ENCODE measurements at regions not wholly inside any gene's neighbourhood (a gene's known extent, or its start where the extent isn't known, plus 50 kb on each side); places are given as distances from the start of the nearest gene placed in this dataset.

DNA sequence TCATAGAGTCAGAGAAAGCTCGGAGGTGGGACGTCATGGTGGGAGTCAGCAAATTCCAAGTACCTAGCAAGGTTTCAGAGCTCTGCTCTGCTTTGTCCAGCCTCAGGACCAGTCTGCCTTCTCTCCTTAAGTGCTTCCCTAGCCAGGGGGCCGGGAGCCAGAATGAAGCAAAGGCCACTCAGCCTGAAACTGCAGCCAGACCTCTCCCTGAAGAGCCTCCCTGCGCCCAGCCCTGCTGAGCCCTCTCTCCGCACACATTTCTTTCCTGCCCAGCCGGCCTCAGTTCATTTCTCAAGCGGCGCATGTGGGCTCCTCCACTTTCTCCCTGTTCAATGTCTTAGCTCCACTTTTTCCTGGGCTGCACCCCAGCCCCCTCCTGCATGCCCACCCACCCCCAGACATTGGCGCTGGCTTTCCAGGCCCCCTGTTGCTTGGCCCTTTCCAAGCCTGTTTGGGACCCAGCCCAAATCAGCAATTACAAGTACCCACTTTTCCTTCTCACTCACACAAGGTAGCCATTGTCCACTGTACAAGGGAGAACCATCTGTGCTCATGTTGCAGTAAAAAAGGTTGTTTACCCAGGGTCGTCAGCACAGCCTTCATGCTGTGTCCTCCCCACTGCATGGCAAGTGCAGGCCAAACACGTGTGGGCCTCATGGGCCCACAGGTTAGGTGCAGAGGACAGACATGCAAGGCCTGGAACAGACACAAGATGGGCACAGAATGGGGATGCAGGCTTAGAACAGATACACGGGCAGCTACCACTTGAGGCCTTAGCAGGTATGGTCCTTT lies 147.1 kb downstream of the MRPL14 start:
- no peak for TF ChIP-seq POLR2A (IDR thresholded peaks at IDR 0.05)
- TF ChIP-seq, protein P1, sequence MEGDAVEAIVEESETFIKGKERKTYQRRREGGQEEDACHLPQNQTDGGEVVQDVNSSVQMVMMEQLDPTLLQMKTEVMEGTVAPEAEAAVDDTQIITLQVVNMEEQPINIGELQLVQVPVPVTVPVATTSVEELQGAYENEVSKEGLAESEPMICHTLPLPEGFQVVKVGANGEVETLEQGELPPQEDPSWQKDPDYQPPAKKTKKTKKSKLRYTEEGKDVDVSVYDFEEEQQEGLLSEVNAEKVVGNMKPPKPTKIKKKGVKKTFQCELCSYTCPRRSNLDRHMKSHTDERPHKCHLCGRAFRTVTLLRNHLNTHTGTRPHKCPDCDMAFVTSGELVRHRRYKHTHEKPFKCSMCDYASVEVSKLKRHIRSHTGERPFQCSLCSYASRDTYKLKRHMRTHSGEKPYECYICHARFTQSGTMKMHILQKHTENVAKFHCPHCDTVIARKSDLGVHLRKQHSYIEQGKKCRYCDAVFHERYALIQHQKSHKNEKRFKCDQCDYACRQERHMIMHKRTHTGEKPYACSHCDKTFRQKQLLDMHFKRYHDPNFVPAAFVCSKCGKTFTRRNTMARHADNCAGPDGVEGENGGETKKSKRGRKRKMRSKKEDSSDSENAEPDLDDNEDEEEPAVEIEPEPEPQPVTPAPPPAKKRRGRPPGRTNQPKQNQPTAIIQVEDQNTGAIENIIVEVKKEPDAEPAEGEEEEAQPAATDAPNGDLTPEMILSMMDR (IDR thresholded peaks at IDR 0.05 in 4 of 5, conservative IDR thresholded peaks at IDR 0.05 in 1 of 5): no peak
